ENCODE measurements at regions not wholly inside any gene's neighbourhood (a gene's known extent, or its start where the extent isn't known, plus 50 kb on each side); places are given as distances from the start of the nearest gene placed in this dataset.

- CTCF ChIA-PET, result interaction anchor here (1.3 kb wide), 1 partner anchor 15 kb away, joined by 3 read pairs; no protein-coding TSS in a partner anchor
- FAIRE-seq, result no peak
- no peak for DNase-seq (ENCODE audit: low read depth in 1 of 2, low spot score in 1 of 2)
- POLR2A ChIA-PET, result no interaction called here
- 60% methylated on average over 1 of the region's 1 CpG for whole genome bisulfite sequencing (ENCODE audit: missing lambda C conversion rate)
- Histone ChIP-seq H3K4me2 (no peak overlapping the region), H3K4me3 (no peak overlapping the region), H3K27ac (no peak overlapping the region), H3K4me1 (peaks cover 13% of the 10 kb centered on the region; the same call in 2 of the 3 replicates), H3K9me3 (no peaks in the 10 kb centered on the region; the same call in 2 of the 3 replicates)
- TF ChIP-seq ATOH8 (CRISPR knock-in tag; IDR thresholded peaks at IDR 0.05; ENCODE audit: low read depth) (no peak), NPAS2 (CRISPR knock-in tag; IDR thresholded peaks at IDR 0.05; ENCODE audit: borderline replicate concordance) (no peak), TFCP2L1 (CRISPR knock-in tag; IDR thresholded peaks at IDR 0.05) (no peak), ZNF302 (CRISPR knock-in tag; IDR thresholded peaks at IDR 0.05) (no peak), HES2 (IDR thresholded peaks at IDR 0.05) (no peak), CTCF (IDR thresholded peaks at IDR 0.05) (no peak), HOXB13 (CRISPR knock-in tag; IDR thresholded peaks at IDR 0.05; ENCODE audit: low read depth) (no peak), CBX8 (IDR thresholded peaks at IDR 0.05) (no peak), BCL3 (IDR thresholded peaks at IDR 0.05) (no peak), MAFK (IDR thresholded peaks at IDR 0.05; ENCODE audit: partially characterized antibody) (no peak), SREBF2 (IDR thresholded peaks at IDR 0.05) (no peak), JUNB (IDR thresholded peaks at IDR 0.05) (no peak), ZSCAN20 (CRISPR knock-in tag; IDR thresholded peaks at IDR 0.05) (no peak), CHD4 (IDR thresholded peaks at IDR 0.05; ENCODE audit: borderline replicate concordance) (no peak)
- ATAC-seq, result peak in 1 of 2 experiments; percentile 25; a peak in 1 of 6 replicates
Measured at GRCh38 chr20:6708010-6708409, 59.5 kb upstream of the BMP2 start.

- Histone ChIP-seq H3K4me3 (no peak overlapping the region), H3K4me2 (no peak overlapping the region), H3K4me1 (peaks cover 13% of the 10 kb centered on the region; the same call in 2 of the 3 replicates), H3K9me3 (no peaks in the 10 kb centered on the region; the same call in 2 of the 3 replicates), H3K27ac (no peak overlapping the region)
- no peak for DNase-seq (ENCODE audit: low read depth in 1 of 2, low spot score in 1 of 2)
- TF ChIP-seq ZFP36 (IDR thresholded peaks at IDR 0.05; ENCODE audit: borderline replicate concordance, partially characterized antibody) (no peak), ZC3H11A (IDR thresholded peaks at IDR 0.05) (no peak), FOXS1 (CRISPR knock-in tag; IDR thresholded peaks at IDR 0.05) (no peak), KDM1A (IDR thresholded peaks at IDR 0.05; ENCODE audit: low read depth) (no peak), NPAS2 (CRISPR knock-in tag; IDR thresholded peaks at IDR 0.05; ENCODE audit: borderline replicate concordance) (no peak), RFX5 (IDR thresholded peaks at IDR 0.05) (no peak), CHD4 (IDR thresholded peaks at IDR 0.05; ENCODE audit: borderline replicate concordance) (no peak), HDAC2 (IDR thresholded peaks at IDR 0.05) (no peak), TP53 (CRISPR knock-in tag; IDR thresholded peaks at IDR 0.05) (no peak)
- 35% methylated on average over 7 of the region's 7 CpGs for WGBS (ENCODE audit: missing lambda C conversion rate)
- FAIRE-seq, result no peak
- CTCF ChIA-PET, result interaction anchor here (1.3 kb wide), 1 partner anchor 15 kb away, joined by 3 read pairs; no protein-coding TSS in a partner anchor
- ATAC-seq, result no peak
- POLR2A ChIA-PET, result no interaction called here
Measured at GRCh38 chr20:6707321-6707831, 60.1 kb upstream of the BMP2 start.

All from A549 (cell line).